Hepatic stellate cell (primary cell): ENCODE measurements at regions not wholly inside any gene's neighbourhood (a gene's known extent, or its start where the extent isn't known, plus 50 kb on each side); places are given as distances from the start of the nearest gene placed in this dataset.

ENCODE experiments used
- DNase-seq: peaks from one replicate; pipeline ENCODE4 v3.0.0; 2011; ENCODE audit warnings: low spot score

GRCh38 chr13:53204598-53204997, 176.0 kb downstream of the OLFM4 start:
- DNase-seq: no peak

- DNase-seq: no peak
Measured at GRCh38 chr13:53206455-53206854, 177.8 kb downstream of the OLFM4 start.

GRCh38 chr13:53207556-53207955, 178.9 kb downstream of the OLFM4 start:
- no peak for DNase-seq

GRCh38 chr13:53214433-53214832, 185.8 kb downstream of the OLFM4 start:
- no peak for DNase-seq

- no peak for DNase-seq
Measured at GRCh38 chr13:53215563-53215962, 186.9 kb downstream of the OLFM4 start.

- no peak for DNase-seq
Measured at GRCh38 chr13:53216773-53217172, 188.2 kb downstream of the OLFM4 start.

- no peak for DNase-seq
Measured at GRCh38 chr13:53217194-53217593, 188.6 kb downstream of the OLFM4 start.

- no peak for DNase-seq
Measured at GRCh38 chr13:53220038-53220437, 191.4 kb downstream of the OLFM4 start.

GRCh38 chr13:53237696-53238095, 209.1 kb downstream of the OLFM4 start:
- no peak for DNase-seq

- no peak for DNase-seq
Measured at GRCh38 chr13:53238261-53238660, 209.6 kb downstream of the OLFM4 start.

- DNase-seq: no peak
Measured at GRCh38 chr13:53240401-53241025, 211.9 kb downstream of the OLFM4 start.

GRCh38 chr13:53241891-53242348, 213.3 kb downstream of the OLFM4 start:
- no peak for DNase-seq

- DNase-seq: no peak
Measured at GRCh38 chr13:53249236-53249635, 220.6 kb downstream of the OLFM4 start.

- DNase-seq: peak; percentile 22
Measured at GRCh38 chr13:53250272-53250875, 221.8 kb downstream of the OLFM4 start.

- no peak for DNase-seq
Measured at GRCh38 chr13:53250977-53251376, 222.4 kb downstream of the OLFM4 start.

- DNase-seq: no peak
Measured at GRCh38 chr13:53254500-53254899, 225.9 kb downstream of the OLFM4 start.

- DNase-seq: no peak
Measured at GRCh38 chr13:53255795-53256194, 227.2 kb downstream of the OLFM4 start.

GRCh38 chr13:53260594-53260993, 232.0 kb downstream of the OLFM4 start:
- no peak for DNase-seq

- DNase-seq: no peak
Measured at GRCh38 chr13:53264751-53265385, 236.3 kb downstream of the OLFM4 start.

GRCh38 chr13:53266757-53267156, 238.1 kb downstream of the OLFM4 start:
- no peak for DNase-seq

GRCh38 chr13:53269634-53270033, 241.0 kb downstream of the OLFM4 start:
- DNase-seq: no peak

GRCh38 chr13:53272873-53273272, 244.3 kb downstream of the OLFM4 start:
- DNase-seq: no peak

- DNase-seq: no peak
Measured at GRCh38 chr13:53276265-53276664, 247.7 kb downstream of the OLFM4 start.

GRCh38 chr13:53281677-53282076, 253.1 kb downstream of the OLFM4 start:
- DNase-seq: no peak
